HG03460 (cell line): ENCODE measurements at regions not wholly inside any gene's neighbourhood (a gene's known extent, or its start where the extent isn't known, plus 50 kb on each side); places are given as distances from the start of the nearest gene placed in this dataset.

ENCODE experiments used
- ATAC-seq: cut with Tn5 transposase; IDR thresholded peaks from one replicate; pipeline ENCODE4 v1.9.1; 2021; ENCODE audit not compliant: unreplicated experiment

GRCh38 chr1:187624812-187625545 is 796.2 kb downstream of the PLA2G4A start:
- ATAC-seq: no peak

- ATAC-seq: no peak
Observed at GRCh38 chr1:187626056-187626455, 797.3 kb downstream of the PLA2G4A start.

GRCh38 chr1:187627516-187627915 is 798.8 kb downstream of the PLA2G4A start:
- no peak for ATAC-seq

- ATAC-seq: no peak
Observed at GRCh38 chr1:187629075-187629474, 800.3 kb downstream of the PLA2G4A start.

GRCh38 chr1:187630653-187631380 is 802.1 kb downstream of the PLA2G4A start:
- ATAC-seq: no peak

- no peak for ATAC-seq
Observed at GRCh38 chr1:187631381-187631675, 802.6 kb downstream of the PLA2G4A start.

GRCh38 chr1:187631984-187632383 is 803.2 kb downstream of the PLA2G4A start:
- ATAC-seq: no peak

GRCh38 chr1:187634940-187635339 is 806.2 kb downstream of the PLA2G4A start:
- ATAC-seq: no peak

GRCh38 chr1:187638733-187639434 is 810.1 kb downstream of the PLA2G4A start:
- no peak for ATAC-seq

GRCh38 chr1:187641015-187641414 is 812.3 kb downstream of the PLA2G4A start:
- no peak for ATAC-seq

GRCh38 chr1:187641463-187641862 is 812.7 kb downstream of the PLA2G4A start:
- no peak for ATAC-seq

GRCh38 chr1:187641907-187642306 is 813.2 kb downstream of the PLA2G4A start:
- ATAC-seq: no peak

- ATAC-seq: no peak
Observed at GRCh38 chr1:187645651-187646050, 816.9 kb downstream of the PLA2G4A start.

GRCh38 chr1:187646536-187647107 is 817.9 kb downstream of the PLA2G4A start:
- ATAC-seq: no peak

GRCh38 chr1:187648091-187648490 is 819.3 kb downstream of the PLA2G4A start:
- ATAC-seq: no peak

GRCh38 chr1:187654635-187655034 is 825.9 kb downstream of the PLA2G4A start:
- no peak for ATAC-seq

GRCh38 chr1:187655104-187655503 is 826.4 kb downstream of the PLA2G4A start:
- no peak for ATAC-seq

GRCh38 chr1:187665483-187665882 is 836.7 kb downstream of the PLA2G4A start:
- no peak for ATAC-seq

- ATAC-seq: no peak
Observed at GRCh38 chr1:187680823-187681222, 852.1 kb downstream of the PLA2G4A start.

- ATAC-seq: no peak
Observed at GRCh38 chr1:187682112-187682511, 853.4 kb downstream of the PLA2G4A start.

- no peak for ATAC-seq
Observed at GRCh38 chr1:187685333-187685732, 856.6 kb downstream of the PLA2G4A start.

- no peak for ATAC-seq
Observed at GRCh38 chr1:187689129-187689528, 860.4 kb downstream of the PLA2G4A start.
